Transverse colon (tissue), 3 donors: ENCODE measurements at regions not wholly inside any gene's neighbourhood (a gene's known extent, or its start where the extent isn't known, plus 50 kb on each side); places are given as distances from the start of the nearest gene placed in this dataset.

Source experiments
- CTCF ChIP-seq, 5 experiments: fragments of 200-600 bp in 3 of 5; fragments of 450-650 bp in 2 of 5; sonication (generic) in 3 of 5; IDR thresholded peaks; 1 replicate in 2 of 5; 2 replicates in 3 of 5; pipeline ENCODE4 v1.5.1; 2016 to 2017; ENCODE audit warnings: antibody characterized with exemption in 5 of 5, inconsistent platforms in 3 of 5, mild to moderate bottlenecking in 2 of 5, moderate library complexity in 1 of 5
- POLR2A ChIP-seq: fragments of 450-650 bp; IDR thresholded peaks from one replicate; pipeline ENCODE4 v1.6.1; 2016; ENCODE audit warnings: antibody characterized with exemption, mild to moderate bottlenecking, moderate library complexity

- no peak for TF ChIP-seq POLR2A
- no peak for TF ChIP-seq CTCF (IDR thresholded peaks at IDR 0.05)
Measured at GRCh38 chr2:211067029-211067428, 510.6 kb downstream of the CPS1 start.
